NCI-H128 (cell line): ENCODE measurements at regions not wholly inside any gene's neighbourhood (a gene's known extent, or its start where the extent isn't known, plus 50 kb on each side); places are given as distances from the start of the nearest gene placed in this dataset.

ENCODE experiments used
- DNase-seq: peaks from one replicate; lab custom pipeline; 2025; ENCODE audit not compliant: unreplicated experiment; lab: John Stamatoyannopoulos, UW

DNA sequence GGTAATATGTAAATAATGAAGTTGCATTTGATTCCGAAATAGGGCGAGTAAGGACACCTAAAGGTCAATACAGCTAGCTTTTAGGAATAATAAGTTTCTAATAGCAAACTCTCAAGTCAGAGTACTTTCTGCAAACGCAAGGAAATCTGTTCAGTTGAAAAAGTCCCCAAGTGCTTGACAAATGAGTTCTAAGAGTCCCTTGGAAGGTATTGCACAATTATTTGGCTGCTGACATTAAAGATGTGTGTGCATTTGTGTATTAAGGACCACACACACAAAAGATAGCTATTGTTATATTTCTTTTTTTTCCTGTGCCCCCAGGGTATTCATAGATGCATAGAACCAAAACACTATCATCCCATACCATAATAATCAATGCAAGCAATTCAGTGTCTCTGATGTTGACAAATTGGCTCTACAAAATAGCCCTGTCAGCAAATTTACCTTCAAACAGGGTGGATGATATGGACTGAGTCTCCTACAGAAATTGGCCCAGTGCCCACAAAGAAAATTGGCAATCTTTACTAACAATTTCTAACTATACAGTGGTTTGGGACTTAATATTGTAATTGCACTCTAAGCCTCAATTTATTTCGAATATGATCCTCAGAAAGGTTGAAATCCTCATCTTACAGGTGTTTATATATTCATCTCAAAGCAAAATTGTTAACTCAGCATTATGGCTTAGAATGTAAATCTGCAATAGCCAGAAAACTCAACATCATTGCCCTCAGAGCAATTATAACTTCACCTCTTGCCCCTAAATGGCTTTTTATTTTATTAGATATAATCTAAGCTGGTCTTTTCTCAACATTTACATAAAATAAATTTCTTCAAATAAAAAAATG lies 827.2 kb downstream of the MAT2B start:
- DNase-seq = no peak

DNA sequence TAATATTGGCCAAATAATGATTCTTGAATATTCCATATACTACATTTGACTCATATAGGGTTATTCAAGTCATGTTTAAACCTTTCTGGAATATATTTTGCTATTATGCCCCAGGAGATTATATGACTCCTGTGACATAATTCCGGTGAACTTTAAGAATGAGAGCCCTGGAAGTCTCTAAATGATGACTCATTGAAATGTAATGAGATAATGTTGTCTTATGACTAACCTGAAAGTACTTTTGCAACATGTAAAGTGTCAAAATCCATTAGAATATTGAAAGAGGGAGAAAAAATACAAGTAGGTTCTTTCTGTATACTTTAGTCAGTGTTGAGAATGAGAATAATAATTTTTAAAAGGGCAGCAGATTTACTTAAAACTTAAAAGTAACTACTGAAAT lies 830.4 kb downstream of the MAT2B start:
- DNase-seq = no peak

- DNase-seq = no peak
These were observed 830.9 kb downstream of the MAT2B start for GRCh38 chr5:164336276-164336675.

GRCh38 chr5:164336906-164337305 lies 831.5 kb downstream of the MAT2B start:
- DNase-seq = no peak

DNA sequence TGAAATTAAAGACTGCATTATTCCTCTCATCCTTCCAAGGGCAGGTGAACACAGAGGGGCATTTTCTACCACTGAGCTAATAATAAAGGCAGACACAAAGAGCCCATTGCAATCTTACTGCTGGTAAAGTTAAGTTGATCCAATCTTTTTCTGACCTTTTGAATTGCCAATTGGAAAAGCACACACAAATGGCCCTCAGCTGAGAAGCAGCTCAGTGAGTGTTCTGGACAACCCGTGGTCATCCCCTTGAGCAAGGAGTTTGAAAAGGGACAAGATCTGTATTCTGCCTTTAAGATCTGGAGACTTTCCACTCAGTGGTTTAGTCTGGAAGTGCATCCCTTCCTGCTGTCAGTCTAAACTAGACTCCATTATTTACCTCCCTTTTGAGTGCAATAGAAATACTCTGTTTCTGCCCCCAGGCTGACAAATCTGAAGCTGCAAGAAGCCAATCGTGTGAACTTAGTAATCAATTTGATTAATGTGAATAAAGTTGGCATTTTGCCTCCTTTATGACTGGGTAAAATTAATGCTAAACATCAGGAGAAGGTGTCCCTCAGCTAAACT lies 835.7 kb downstream of the MAT2B start:
- no peak for DNase-seq

DNA sequence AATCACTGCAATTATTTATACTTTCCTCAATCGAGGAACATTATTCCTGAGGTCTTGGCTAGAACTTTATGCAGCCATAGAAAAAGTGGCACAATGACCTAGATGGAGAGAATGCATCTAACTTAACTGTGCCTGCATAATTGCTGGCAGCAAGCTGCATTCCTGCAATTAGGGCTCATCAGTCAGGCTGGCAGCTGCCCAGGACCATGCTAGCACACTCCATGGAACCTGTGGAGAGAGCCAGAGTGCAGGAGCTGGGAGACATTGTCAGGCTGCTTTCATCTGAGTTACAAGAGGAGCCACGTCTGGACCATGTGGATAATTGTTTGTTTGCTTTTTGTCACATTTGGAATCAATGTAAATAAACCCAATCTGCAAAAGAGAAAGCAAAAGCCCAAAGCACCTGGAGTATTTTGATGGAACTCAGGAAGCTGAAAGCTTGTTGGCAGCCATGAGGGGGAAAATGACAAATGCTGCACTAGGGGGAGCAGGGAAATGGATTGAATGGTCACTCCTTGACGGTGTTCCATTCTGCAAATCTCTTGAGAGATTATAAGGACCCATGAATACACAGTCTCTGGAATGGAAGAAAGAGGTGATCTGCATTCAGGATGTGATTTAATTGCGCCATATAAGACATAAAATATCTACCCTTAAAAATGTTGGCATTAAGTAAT lies 839.9 kb downstream of the MAT2B start:
- no peak for DNase-seq

DNA sequence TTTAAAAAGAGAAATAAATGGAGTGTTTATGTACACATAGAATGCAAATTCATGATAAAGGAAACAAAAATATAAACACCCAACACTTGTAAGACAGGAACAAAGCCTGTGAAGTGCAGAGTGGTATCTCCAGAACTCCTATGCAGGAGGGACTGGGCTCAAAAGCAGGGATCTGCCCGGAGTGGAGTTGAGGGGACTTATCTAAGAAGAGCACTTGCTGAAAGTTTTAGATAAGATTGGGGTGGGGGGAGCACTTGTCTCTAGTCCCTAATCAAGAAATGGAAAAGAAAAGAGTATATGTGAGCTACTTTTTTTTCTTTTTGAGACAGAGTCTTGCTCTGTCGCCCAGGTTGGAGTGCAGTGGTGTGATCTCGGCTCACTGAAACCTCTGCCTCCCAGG lies 840.4 kb downstream of the MAT2B start:
- no peak for DNase-seq

GRCh38 chr5:164346785-164347630 lies 841.6 kb downstream of the MAT2B start:
- no peak for DNase-seq

DNA sequence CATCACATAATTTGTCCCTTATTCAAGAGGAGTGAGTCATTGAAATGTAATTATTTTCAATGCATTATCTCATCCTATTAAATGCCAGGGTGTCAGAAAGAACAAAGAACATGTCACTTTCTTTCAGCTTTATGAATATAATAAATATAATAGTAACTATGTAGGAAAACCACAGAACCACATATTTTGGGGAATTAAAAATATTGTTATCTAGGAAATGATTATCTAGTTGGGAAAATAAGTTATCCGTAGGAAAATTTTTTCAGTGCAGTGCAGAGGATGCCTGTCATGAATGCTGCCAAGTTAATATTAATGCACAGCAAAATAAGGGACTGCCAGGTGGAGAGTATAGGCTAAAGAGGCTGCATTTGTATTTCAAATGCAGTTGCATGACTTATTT lies 844.8 kb downstream of the MAT2B start:
- no peak for DNase-seq

GRCh38 chr5:164351245-164351834 lies 845.9 kb downstream of the MAT2B start:
- no peak for DNase-seq

- no peak for DNase-seq
These were observed 847.3 kb downstream of the MAT2B start for GRCh38 chr5:164352695-164353094.

GRCh38 chr5:164353155-164353554 lies 847.7 kb downstream of the MAT2B start:
- DNase-seq = no peak

DNA sequence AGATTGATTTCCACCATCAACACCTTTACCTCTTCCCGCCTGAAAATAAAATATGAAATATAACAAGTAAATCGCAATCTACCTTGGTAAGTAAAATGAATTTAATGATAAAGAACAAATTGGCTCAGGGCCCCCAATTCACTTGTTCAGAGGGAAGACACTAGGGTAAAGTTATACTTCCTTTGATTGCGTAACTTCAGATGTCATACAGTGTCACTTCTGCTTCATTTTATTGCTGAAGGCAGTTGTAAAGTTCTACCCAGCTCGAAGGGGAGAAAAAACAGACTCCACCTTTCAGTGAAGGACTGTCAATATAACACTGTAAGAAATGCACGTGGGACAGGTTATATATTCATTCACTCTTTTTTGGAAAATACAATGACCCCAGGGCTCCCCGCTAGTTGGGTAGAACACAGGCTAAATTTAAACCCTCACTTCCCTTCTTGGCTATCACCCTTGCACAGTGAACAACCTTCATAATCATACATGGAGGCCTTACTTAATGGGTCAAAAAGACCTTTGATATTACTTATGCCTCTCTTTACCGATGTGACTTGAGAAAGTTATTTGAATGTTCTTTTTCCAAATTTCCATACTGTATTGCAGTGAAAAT lies 848.8 kb downstream of the MAT2B start:
- DNase-seq = no peak

DNA sequence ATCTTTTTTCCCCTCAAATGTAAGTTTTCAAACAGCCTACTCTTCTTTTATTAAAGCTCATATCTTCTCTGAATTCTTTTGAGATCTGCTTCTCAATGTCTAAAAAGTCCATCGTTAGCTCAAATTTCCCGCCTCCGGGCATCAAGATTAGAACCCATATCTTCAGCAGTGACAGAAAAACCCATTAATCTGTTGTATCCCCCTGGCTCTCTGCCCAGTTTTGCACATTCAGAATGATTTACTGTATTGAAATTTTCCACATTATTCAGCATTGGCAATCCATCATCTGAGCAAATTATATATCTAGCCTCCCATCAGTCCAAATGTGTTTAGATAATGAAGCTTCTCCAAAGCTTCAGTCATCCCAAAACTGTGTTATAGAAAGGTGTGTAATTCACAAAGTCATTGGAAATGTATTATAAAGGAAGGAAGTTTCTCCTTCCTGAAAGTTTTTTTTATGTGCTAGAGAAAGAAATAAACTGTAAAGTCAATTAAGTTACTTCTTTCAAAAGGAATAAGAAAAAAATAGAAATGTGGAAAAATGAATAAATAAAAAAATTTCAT lies 849.9 kb downstream of the MAT2B start:
- DNase-seq = no peak

DNA sequence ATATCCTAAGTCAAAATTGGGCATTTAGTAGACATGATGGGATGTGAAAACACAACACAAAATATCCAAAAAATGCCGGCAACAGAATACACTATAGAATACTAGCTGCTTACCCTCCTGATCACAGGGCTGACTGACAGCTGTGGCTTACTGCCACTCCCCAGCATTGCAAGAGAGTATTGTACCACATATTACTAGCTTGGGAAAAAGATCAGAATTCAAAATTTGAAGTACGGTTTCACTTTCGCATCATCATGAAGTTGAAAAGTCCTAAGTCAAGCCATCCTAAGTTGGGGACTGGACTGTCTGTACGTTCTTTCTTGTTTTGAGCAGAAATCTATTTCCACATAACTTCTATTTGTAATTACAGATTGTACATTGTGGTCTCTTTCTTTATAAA lies 851.4 kb downstream of the MAT2B start:
- DNase-seq = no peak

- DNase-seq = no peak
These were observed 852.1 kb downstream of the MAT2B start for GRCh38 chr5:164357395-164358033.

GRCh38 chr5:164358531-164359259 lies 853.3 kb downstream of the MAT2B start:
- DNase-seq = no peak

- no peak for DNase-seq
These were observed 854.1 kb downstream of the MAT2B start for GRCh38 chr5:164359260-164360255.
